H9 (cell line): ENCODE measurements at regions not wholly inside any gene's neighbourhood (a gene's known extent, or its start where the extent isn't known, plus 50 kb on each side); places are given as distances from the start of the nearest gene placed in this dataset.

ENCODE experiments used
- DNase-seq: peaks from one replicate; pipeline ENCODE4 v3.0.0-alpha.2; 2017
- H2AFZ ChIP-seq: one replicate; pipeline ENCODE4 v1.6.1; 2013; ENCODE audit warnings: mild to moderate bottlenecking, low read length, control low read depth, moderate library complexity
- H2AK5ac ChIP-seq: 2 replicates; pipeline ENCODE4 v1.6.1; 2013; ENCODE audit warnings: low read length, control low read depth, mixed read lengths; ENCODE audit not compliant: insufficient read length
- H2BK120ac ChIP-seq: one replicate; pipeline ENCODE4 v1.6.1; 2013; ENCODE audit warnings: low read depth, mild to moderate bottlenecking, low read length, control low read depth, inconsistent platforms; ENCODE audit not compliant: poor library complexity, severe bottlenecking
- H2BK12ac ChIP-seq: 2 replicates; pipeline ENCODE4 v1.6.1; 2013; ENCODE audit warnings: low read length, control low read depth, mixed read lengths, low read depth; ENCODE audit not compliant: insufficient read length
- H2BK15ac ChIP-seq: 2 replicates; pipeline ENCODE4 v1.6.1; 2013; ENCODE audit warnings: low read depth, low read length, control low read depth
- H2BK20ac ChIP-seq: one replicate; pipeline ENCODE4 v1.6.1; 2013; ENCODE audit warnings: low read depth, mild to moderate bottlenecking, low read length, control low read depth, inconsistent platforms; ENCODE audit not compliant: poor library complexity, severe bottlenecking
- H2BK5ac ChIP-seq: 2 replicates; pipeline ENCODE4 v1.6.1; 2013; ENCODE audit warnings: low read length, control low read depth, mixed read lengths; ENCODE audit not compliant: insufficient read length
- H3K14ac ChIP-seq: 2 replicates; pipeline ENCODE4 v1.6.1; 2013; ENCODE audit warnings: low read length, control low read depth; ENCODE audit not compliant: insufficient read depth
- H3K18ac ChIP-seq: 2 replicates; pipeline ENCODE4 v1.6.1; 2013; ENCODE audit warnings: low read depth, mild to moderate bottlenecking, mixed read lengths, low read length, control low read depth; ENCODE audit not compliant: insufficient read length
- H3K23ac ChIP-seq: 2 replicates; pipeline ENCODE4 v1.6.1; 2013; ENCODE audit warnings: low read length, control low read depth, mixed read lengths, low read depth; ENCODE audit not compliant: insufficient read length
- H3K23me2 ChIP-seq: 2 replicates; pipeline ENCODE4 v1.6.1; 2013; ENCODE audit warnings: low read depth, mild to moderate bottlenecking, mixed read lengths, low read length, control low read depth; ENCODE audit not compliant: insufficient read length, poor library complexity, severe bottlenecking
- H3K27ac ChIP-seq: 2 replicates; pipeline ENCODE4 v1.5.1; 2013; ENCODE audit warnings: low read length, control low read depth, mixed read lengths, low read depth; ENCODE audit not compliant: insufficient read length
- H3K27me3 ChIP-seq: 2 replicates; pipeline ENCODE4 v1.6.1; 2013; ENCODE audit warnings: low read length, control low read depth, inconsistent platforms; ENCODE audit not compliant: insufficient read depth
- H3K4ac ChIP-seq: 2 replicates; pipeline ENCODE4 v1.6.1; 2013; ENCODE audit warnings: low read depth, mild to moderate bottlenecking, control low read depth, inconsistent platforms, low read length, moderate library complexity
- H3K4me1 ChIP-seq: 2 replicates; pipeline ENCODE4 v1.6.1; 2013; ENCODE audit warnings: low read length, control low read depth, inconsistent platforms; ENCODE audit not compliant: insufficient read depth
- H3K4me2 ChIP-seq: 2 replicates; pipeline ENCODE4 v1.6.1; 2013; ENCODE audit warnings: low read length, control low read depth, mixed read lengths; ENCODE audit not compliant: insufficient read length, insufficient read depth
- H3K56ac ChIP-seq: 2 replicates; pipeline ENCODE4 v1.6.1; 2013; ENCODE audit warnings: low read depth, mild to moderate bottlenecking, mixed read lengths, low read length, control low read depth; ENCODE audit not compliant: insufficient read length
- H3K79me1 ChIP-seq: 2 replicates; pipeline ENCODE4 v1.6.1; 2013; ENCODE audit warnings: low read depth, mild to moderate bottlenecking, moderate library complexity, low read length, control low read depth, inconsistent platforms; ENCODE audit not compliant: insufficient read depth, poor library complexity, severe bottlenecking
- H3K79me2 ChIP-seq: 2 replicates; pipeline ENCODE4 v1.6.1; 2013; ENCODE audit warnings: low read length, control low read depth, inconsistent platforms; ENCODE audit not compliant: insufficient read depth
- H3K9ac ChIP-seq: 2 replicates; pipeline ENCODE4 v1.6.1; 2013; ENCODE audit warnings: low read length, control low read depth, mixed read lengths; ENCODE audit not compliant: insufficient read length; ENCODE audit errors: extremely low read depth
- H3K9me3 ChIP-seq: one replicate; pipeline ENCODE4 v1.6.1; 2013; ENCODE audit warnings: low read depth, low read length, inconsistent platforms; ENCODE audit not compliant: control insufficient read depth
- H3T11ph ChIP-seq: one replicate; pipeline ENCODE4 v1.6.1; 2013; ENCODE audit warnings: mild to moderate bottlenecking, low read length, control low read depth, inconsistent platforms
- H4K20me1 ChIP-seq: one replicate; pipeline ENCODE4 v1.6.1; 2013; ENCODE audit not compliant: control insufficient read depth, insufficient read length, insufficient read depth
- H4K5ac ChIP-seq: 2 replicates; pipeline ENCODE4 v1.6.1; 2013; ENCODE audit warnings: low read depth, mild to moderate bottlenecking, mixed read lengths, low read length, control low read depth; ENCODE audit not compliant: insufficient read length
- H4K8ac ChIP-seq: replicated peaks from 2 replicates; pipeline ENCODE4 v1.6.1; 2013; ENCODE audit warnings: low read length, control low read depth, mixed read lengths, low read depth; ENCODE audit not compliant: insufficient read length
- H4K91ac ChIP-seq: 2 replicates; pipeline ENCODE4 v1.6.1; 2013; ENCODE audit warnings: low read depth, mild to moderate bottlenecking, moderate library complexity, mixed read lengths, low read length, control low read depth; ENCODE audit not compliant: insufficient read length
- H3K27ac Mint-ChIP-seq, 3 experiments: 2 replicates in 2 of 3; 3 replicates in 1 of 3; pipeline ENCODE4 v1.8.0; 2020 to 2021; ENCODE audit warnings: mixed read lengths in 3 of 3, mild to moderate bottlenecking in 1 of 3, moderate library complexity in 1 of 3
- H3K27me3 Mint-ChIP-seq: 2 replicates; pipeline ENCODE4 v1.8.0; 2021; ENCODE audit warnings: low read depth, mild to moderate bottlenecking, moderate library complexity, mixed read lengths
- H3K36me3 Mint-ChIP-seq, 3 experiments: 2 replicates in 2 of 3; 3 replicates in 1 of 3; pipeline ENCODE4 v1.8.0; 2020 to 2021; ENCODE audit warnings: low read depth in 3 of 3, mixed read lengths in 3 of 3; ENCODE audit not compliant: insufficient read depth in 1 of 3
- H3K4me1 Mint-ChIP-seq, 2 experiments: 2 replicates each; pipeline ENCODE4 v1.8.0; 2020; ENCODE audit warnings: mixed read lengths in 2 of 2
- H3K4me3 Mint-ChIP-seq, 2 experiments: 2 replicates in 1 of 2; 3 replicates in 1 of 2; pipeline ENCODE4 v1.8.0; 2020 to 2021; ENCODE audit warnings: mild to moderate bottlenecking in 2 of 2, mixed read lengths in 2 of 2, moderate library complexity in 1 of 2
- H3K9me3 Mint-ChIP-seq, 2 experiments: 2 replicates in 1 of 2; 3 replicates in 1 of 2; pipeline ENCODE4 v1.8.0; 2020; ENCODE audit warnings: mild to moderate bottlenecking in 2 of 2, mixed read lengths in 2 of 2, moderate library complexity in 1 of 2
- WGBS: extraction: QIAGEN DNeasy Blood & Tissue Kit; methylation state at CpG from one replicate; pipeline ENCODE4 v1.1.7; 2013; ENCODE audit warnings: missing lambda C conversion rate, low lambda C conversion rate, mixed read lengths; ENCODE audit not compliant: insufficient read length; ENCODE audit errors: extremely low coverage; 5-methylcytosine and 5-hydroxymethylcytosine counted together
- TF ChIP-seq, protein P1 (sequence below): fragments of 200-600 bp; sonication (generic); conservative IDR thresholded peaks from 3 replicates; pipeline ENCODE4 v1.8.0; 2021; ENCODE audit warnings: antibody characterized with exemption, mild to moderate bottlenecking

DNA sequence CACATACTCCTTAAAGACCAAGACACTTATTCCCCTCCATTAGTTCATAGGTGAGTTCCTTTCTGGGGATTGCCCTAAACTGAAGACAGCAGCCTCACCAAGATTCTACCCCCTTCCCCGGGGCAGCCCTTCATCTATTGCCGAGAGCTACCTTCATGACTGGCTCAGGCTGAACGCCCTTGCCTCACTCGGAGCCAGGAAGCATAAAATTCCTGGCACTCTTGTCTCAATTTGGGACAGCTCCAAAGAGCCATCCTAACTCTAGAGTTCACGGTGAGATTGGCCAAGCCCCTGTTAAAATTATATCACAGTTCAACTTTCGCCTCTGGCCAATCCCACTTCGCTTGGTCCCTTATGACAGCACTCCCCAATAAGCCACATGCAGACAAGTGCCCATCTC, 113.0 kb upstream of the PROX1 start:
- H4K20me1 ChIP-seq = no peaks in the 10 kb centered on the region
- no CpG with 5 or more reads among the region's 7 CpGs for WGBS
- no peak overlapping the region for H2BK12ac ChIP-seq
- H2BK20ac ChIP-seq = no peak overlapping the region
- H3K27ac ChIP-seq = no peak overlapping the region
- no peak overlapping the region for H3K9ac ChIP-seq
- H4K91ac ChIP-seq = no peak overlapping the region
- H3T11ph ChIP-seq = no peak overlapping the region
- no peak overlapping the region for H2AFZ ChIP-seq
- H4K8ac ChIP-seq = no peak overlapping the region
- no peaks in the 10 kb centered on the region for H3K79me2 ChIP-seq
- H2BK5ac ChIP-seq = no peak overlapping the region
- Mint-ChIP-seq H3K36me3 (no peaks in the 10 kb centered on the region), H3K4me1 (peaks cover 0 to 6% of the 10 kb centered on the region in 2 experiments; a peak in 1 of 4 replicates), H3K27ac (no peak overlapping the region), H3K4me3 (no peak overlapping the region), H3K9me3 (no peaks in the 10 kb centered on the region), H3K27me3 (peaks cover 1% of the 10 kb centered on the region; the same call in 1 of the 2 replicates)
- H2AK5ac ChIP-seq = no peak overlapping the region
- no peak overlapping the region for H3K4me2 ChIP-seq
- H3K79me1 ChIP-seq = no peaks in the 10 kb centered on the region
- H3K27me3 ChIP-seq = no peaks in the 10 kb centered on the region
- H3K23me2 ChIP-seq = no peaks in the 10 kb centered on the region
- no peak for DNase-seq
- no peak overlapping the region for H2BK15ac ChIP-seq
- H3K4me1 ChIP-seq = no peaks in the 10 kb centered on the region; the same call in 1 of the 2 replicates
- TF ChIP-seq, protein P1, sequence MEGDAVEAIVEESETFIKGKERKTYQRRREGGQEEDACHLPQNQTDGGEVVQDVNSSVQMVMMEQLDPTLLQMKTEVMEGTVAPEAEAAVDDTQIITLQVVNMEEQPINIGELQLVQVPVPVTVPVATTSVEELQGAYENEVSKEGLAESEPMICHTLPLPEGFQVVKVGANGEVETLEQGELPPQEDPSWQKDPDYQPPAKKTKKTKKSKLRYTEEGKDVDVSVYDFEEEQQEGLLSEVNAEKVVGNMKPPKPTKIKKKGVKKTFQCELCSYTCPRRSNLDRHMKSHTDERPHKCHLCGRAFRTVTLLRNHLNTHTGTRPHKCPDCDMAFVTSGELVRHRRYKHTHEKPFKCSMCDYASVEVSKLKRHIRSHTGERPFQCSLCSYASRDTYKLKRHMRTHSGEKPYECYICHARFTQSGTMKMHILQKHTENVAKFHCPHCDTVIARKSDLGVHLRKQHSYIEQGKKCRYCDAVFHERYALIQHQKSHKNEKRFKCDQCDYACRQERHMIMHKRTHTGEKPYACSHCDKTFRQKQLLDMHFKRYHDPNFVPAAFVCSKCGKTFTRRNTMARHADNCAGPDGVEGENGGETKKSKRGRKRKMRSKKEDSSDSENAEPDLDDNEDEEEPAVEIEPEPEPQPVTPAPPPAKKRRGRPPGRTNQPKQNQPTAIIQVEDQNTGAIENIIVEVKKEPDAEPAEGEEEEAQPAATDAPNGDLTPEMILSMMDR = no peak
- H3K56ac ChIP-seq = no peak overlapping the region
- no peaks in the 10 kb centered on the region for H3K9me3 ChIP-seq
- no peak overlapping the region for H3K4ac ChIP-seq
- H2BK120ac ChIP-seq = no peak overlapping the region
- H4K5ac ChIP-seq = no peak overlapping the region
- H3K23ac ChIP-seq = no peak overlapping the region
- no peak overlapping the region for H3K14ac ChIP-seq
- no peak overlapping the region for H3K18ac ChIP-seq
